ENCODE measurements at regions not wholly inside any gene's neighbourhood (a gene's known extent, or its start where the extent isn't known, plus 50 kb on each side); places are given as distances from the start of the nearest gene placed in this dataset.

DNA sequence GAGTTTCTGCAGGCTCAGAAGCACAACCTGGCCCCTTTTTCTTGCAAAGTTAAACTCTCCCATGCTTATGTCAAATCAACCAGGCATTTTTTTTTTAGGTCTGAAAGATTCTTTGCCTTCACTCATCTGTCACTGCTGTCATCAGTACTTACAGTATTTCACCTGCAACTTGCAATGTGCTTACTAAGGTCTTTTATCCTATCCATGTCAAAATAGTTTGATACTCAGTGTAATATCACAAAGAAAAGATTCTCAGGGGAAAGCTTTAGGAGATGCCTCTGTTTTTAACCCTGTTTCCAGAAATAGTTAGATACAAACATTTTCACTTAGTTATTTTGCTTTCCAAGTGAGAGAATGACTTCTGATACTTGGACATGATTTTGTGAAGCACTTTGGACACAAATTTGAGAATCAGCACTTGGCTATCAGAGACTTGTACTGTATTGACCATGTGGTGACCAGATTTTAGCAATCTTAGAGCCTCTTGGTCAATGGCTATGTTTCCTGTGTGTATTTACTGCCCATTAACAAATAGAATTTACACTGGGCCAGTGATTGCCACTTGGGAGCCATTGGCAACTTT is 428.2 kb downstream of the IRX1 start:
- TF ChIP-seq, protein P1, sequence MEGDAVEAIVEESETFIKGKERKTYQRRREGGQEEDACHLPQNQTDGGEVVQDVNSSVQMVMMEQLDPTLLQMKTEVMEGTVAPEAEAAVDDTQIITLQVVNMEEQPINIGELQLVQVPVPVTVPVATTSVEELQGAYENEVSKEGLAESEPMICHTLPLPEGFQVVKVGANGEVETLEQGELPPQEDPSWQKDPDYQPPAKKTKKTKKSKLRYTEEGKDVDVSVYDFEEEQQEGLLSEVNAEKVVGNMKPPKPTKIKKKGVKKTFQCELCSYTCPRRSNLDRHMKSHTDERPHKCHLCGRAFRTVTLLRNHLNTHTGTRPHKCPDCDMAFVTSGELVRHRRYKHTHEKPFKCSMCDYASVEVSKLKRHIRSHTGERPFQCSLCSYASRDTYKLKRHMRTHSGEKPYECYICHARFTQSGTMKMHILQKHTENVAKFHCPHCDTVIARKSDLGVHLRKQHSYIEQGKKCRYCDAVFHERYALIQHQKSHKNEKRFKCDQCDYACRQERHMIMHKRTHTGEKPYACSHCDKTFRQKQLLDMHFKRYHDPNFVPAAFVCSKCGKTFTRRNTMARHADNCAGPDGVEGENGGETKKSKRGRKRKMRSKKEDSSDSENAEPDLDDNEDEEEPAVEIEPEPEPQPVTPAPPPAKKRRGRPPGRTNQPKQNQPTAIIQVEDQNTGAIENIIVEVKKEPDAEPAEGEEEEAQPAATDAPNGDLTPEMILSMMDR (IDR thresholded peaks at IDR 0.05; ENCODE audit: extremely low read depth in 1 of 2, insufficient read depth in 1 of 2, low read depth in 1 of 2, low read length in 2 of 2) = no peak
- TF ChIP-seq EZH2 (IDR thresholded peaks at IDR 0.05; ENCODE audit: borderline replicate concordance, low read depth, low read length, severe bottlenecking) (no peak), POLR2A (IDR thresholded peaks at IDR 0.05; ENCODE audit: low read depth, low read length) (no peak), GATA2 (IDR thresholded peaks at IDR 0.05; ENCODE audit: insufficient read depth, insufficient read length, low read depth, low read length) (no peak), POLR2AphosphoS5 (IDR thresholded peaks at IDR 0.05; ENCODE audit: insufficient read depth, low read depth, low read length) (no peak), JUN (IDR thresholded peaks at IDR 0.05; ENCODE audit: borderline replicate concordance, insufficient read depth, insufficient read length, low read depth) (no peak)
- TF ChIP-seq, protein P2, sequence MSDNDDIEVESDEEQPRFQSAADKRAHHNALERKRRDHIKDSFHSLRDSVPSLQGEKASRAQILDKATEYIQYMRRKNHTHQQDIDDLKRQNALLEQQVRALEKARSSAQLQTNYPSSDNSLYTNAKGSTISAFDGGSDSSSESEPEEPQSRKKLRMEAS (IDR thresholded peaks at IDR 0.05; ENCODE audit: insufficient read depth, insufficient read length) = no peak
